DND-41 (cell line): ENCODE measurements at regions not wholly inside any gene's neighbourhood (a gene's known extent, or its start where the extent isn't known, plus 50 kb on each side); places are given as distances from the start of the nearest gene placed in this dataset.
"Not testable (repeated sequence)": the region's sequence is repeated elsewhere in the genome, so short reads cannot be mapped to it uniquely, and the experiment has no call there.

Source experiments
- ATAC-seq: fragments of 200-7000 bp; cut with Tn5 transposase; 3 replicates; pipeline ENCODE4 v1.9.1; 2021; ENCODE audit warnings: low read depth; ENCODE audit not compliant: insufficient read depth
- DNase-seq: peaks from one replicate; pipeline ENCODE4 v3.0.0-alpha.2; 2020
- H2AFZ ChIP-seq: 2 replicates; pipeline ENCODE4 v1.6.0; 2012; ENCODE audit warnings: low read depth, low read length
- H3K27ac ChIP-seq: 2 replicates; pipeline ENCODE4 v1.5.1; 2012; ENCODE audit warnings: low read length, inconsistent platforms
- H3K27me3 ChIP-seq: fragments of 200-600 bp; sonication (generic); 2 replicates; pipeline ENCODE4 v1.6.0; 2012; ENCODE audit warnings: low read length, mild to moderate bottlenecking, inconsistent platforms; ENCODE audit not compliant: insufficient read depth, poor library complexity
- H3K36me3 ChIP-seq: 2 replicates; pipeline ENCODE4 v1.5.1; 2012; ENCODE audit warnings: low read length, inconsistent platforms; ENCODE audit not compliant: insufficient read depth
- H3K4me1 ChIP-seq: 2 replicates; pipeline ENCODE4 v1.5.1; 2012; ENCODE audit warnings: mild to moderate bottlenecking, low read length; ENCODE audit not compliant: insufficient read depth
- H3K4me2 ChIP-seq: 2 replicates; pipeline ENCODE4 v1.6.0; 2012; ENCODE audit warnings: mild to moderate bottlenecking, moderate library complexity, low read length, inconsistent platforms; ENCODE audit not compliant: insufficient read depth
- H3K4me3 ChIP-seq, 2 experiments: fragments of 200-600 bp in 1 of 2; shearing (Covaris generic) in 1 of 2; 2 replicates each; pipeline ENCODE4 v1.5.1; 2012 to 2016; ENCODE audit warnings: inconsistent platforms in 2 of 2, low read length in 2 of 2, mild to moderate bottlenecking in 2 of 2, low read depth in 1 of 2, moderate library complexity in 1 of 2
- H3K79me2 ChIP-seq: 2 replicates; pipeline ENCODE4 v1.6.0; 2012; ENCODE audit warnings: low read length, inconsistent platforms; ENCODE audit not compliant: insufficient read depth
- H3K9ac ChIP-seq: 2 replicates; pipeline ENCODE4 v1.6.0; 2012; ENCODE audit warnings: low read depth, mild to moderate bottlenecking, inconsistent platforms, low read length, moderate library complexity
- H3K9me3 ChIP-seq: 2 replicates; pipeline ENCODE4 v1.5.1; 2012; ENCODE audit warnings: low read length, moderate library complexity, mild to moderate bottlenecking, inconsistent platforms; ENCODE audit not compliant: insufficient read depth, severe bottlenecking
- H4K20me1 ChIP-seq: 2 replicates; pipeline ENCODE4 v1.6.0; 2012; ENCODE audit warnings: low read length; ENCODE audit not compliant: insufficient read depth
- TF ChIP-seq, protein P1 (sequence below): IDR thresholded peaks from 2 replicates; pipeline ENCODE4 v1.5.1; 2012; ENCODE audit warnings: borderline replicate concordance, low read length, moderate library complexity, mild to moderate bottlenecking; ENCODE audit not compliant: poor library complexity, severe bottlenecking; ENCODE audit errors: extremely low read depth

GRCh38 chr3:75579536-75579935, 84.6 kb upstream of the FRG2C start:
- H3K27ac ChIP-seq, DNase-seq: not testable (repeated sequence)

DNA sequence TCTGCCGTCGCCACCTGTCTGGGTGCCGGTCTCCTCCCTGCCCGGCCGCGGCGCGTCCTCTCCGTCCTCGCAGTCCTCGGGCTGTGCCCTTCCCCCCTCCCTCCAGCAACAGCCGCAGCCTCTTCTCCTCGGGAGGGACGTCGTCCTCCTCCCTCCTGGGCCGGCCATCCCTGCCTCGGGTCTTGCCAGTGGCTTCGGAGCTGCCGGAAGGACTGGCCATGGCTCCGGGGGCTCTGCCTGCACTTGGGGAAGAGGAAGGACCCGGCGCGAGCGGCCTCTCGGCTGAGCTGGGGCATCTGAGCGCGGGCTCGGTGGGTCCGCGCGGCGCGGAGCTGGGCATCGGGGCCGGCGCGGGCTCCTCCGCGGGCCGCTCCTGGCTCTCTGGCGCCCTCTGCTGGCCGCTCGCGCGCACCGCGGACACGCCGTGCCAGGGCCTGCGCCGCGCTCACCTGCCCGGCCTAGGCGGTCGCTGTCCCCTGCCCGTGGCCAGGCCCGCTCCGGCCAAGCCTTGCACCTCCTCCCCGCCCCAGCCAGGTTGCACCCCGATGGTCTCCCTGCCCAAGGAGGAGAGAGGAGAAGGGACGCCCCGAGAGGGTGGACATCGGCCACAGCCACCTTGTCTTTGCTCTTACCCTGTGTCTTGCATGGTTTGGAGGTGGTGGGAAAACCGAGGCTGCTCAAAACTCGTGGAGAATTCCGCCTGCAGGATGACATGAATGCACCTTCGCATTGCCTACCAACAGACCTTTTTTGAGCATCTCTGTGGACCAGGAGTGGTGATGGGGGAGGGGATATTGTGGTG, 83.9 kb upstream of the FRG2C start:
- not testable (repeated sequence) for DNase-seq, H3K36me3 ChIP-seq, H3K4me1 ChIP-seq, H2AFZ ChIP-seq, H3K4me3 ChIP-seq, ATAC-seq, H3K27me3 ChIP-seq, H3K27ac ChIP-seq, H3K4me2 ChIP-seq, H3K9ac ChIP-seq, H3K79me2 ChIP-seq, H4K20me1 ChIP-seq, H3K9me3 ChIP-seq
- TF ChIP-seq, protein P1, sequence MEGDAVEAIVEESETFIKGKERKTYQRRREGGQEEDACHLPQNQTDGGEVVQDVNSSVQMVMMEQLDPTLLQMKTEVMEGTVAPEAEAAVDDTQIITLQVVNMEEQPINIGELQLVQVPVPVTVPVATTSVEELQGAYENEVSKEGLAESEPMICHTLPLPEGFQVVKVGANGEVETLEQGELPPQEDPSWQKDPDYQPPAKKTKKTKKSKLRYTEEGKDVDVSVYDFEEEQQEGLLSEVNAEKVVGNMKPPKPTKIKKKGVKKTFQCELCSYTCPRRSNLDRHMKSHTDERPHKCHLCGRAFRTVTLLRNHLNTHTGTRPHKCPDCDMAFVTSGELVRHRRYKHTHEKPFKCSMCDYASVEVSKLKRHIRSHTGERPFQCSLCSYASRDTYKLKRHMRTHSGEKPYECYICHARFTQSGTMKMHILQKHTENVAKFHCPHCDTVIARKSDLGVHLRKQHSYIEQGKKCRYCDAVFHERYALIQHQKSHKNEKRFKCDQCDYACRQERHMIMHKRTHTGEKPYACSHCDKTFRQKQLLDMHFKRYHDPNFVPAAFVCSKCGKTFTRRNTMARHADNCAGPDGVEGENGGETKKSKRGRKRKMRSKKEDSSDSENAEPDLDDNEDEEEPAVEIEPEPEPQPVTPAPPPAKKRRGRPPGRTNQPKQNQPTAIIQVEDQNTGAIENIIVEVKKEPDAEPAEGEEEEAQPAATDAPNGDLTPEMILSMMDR: peak; percentile 14

More at GRCh38 chr3:75579536-75579935, 84.6 kb upstream of the FRG2C start:
- H3K9ac ChIP-seq, H3K27me3 ChIP-seq, H3K4me3 ChIP-seq, H3K36me3 ChIP-seq, H4K20me1 ChIP-seq, H3K9me3 ChIP-seq, ATAC-seq, H3K4me2 ChIP-seq, H3K4me1 ChIP-seq, H2AFZ ChIP-seq, H3K79me2 ChIP-seq: not testable (repeated sequence)

- not testable (repeated sequence) for H3K4me2 ChIP-seq, H3K4me3 ChIP-seq, H3K4me1 ChIP-seq, H4K20me1 ChIP-seq, H2AFZ ChIP-seq, H3K9ac ChIP-seq, H3K9me3 ChIP-seq, H3K36me3 ChIP-seq, H3K79me2 ChIP-seq, H3K27ac ChIP-seq, ATAC-seq, H3K27me3 ChIP-seq, DNase-seq
Observed at GRCh38 chr3:75582536-75582935, 81.6 kb upstream of the FRG2C start.

GRCh38 chr3:75583116-75583515, 81.0 kb upstream of the FRG2C start:
- H3K27me3 ChIP-seq, H3K4me3 ChIP-seq, H3K27ac ChIP-seq, H4K20me1 ChIP-seq, ATAC-seq, H3K79me2 ChIP-seq, H3K9ac ChIP-seq, H2AFZ ChIP-seq, H3K4me1 ChIP-seq, DNase-seq, H3K36me3 ChIP-seq, H3K9me3 ChIP-seq, H3K4me2 ChIP-seq: not testable (repeated sequence)

DNA sequence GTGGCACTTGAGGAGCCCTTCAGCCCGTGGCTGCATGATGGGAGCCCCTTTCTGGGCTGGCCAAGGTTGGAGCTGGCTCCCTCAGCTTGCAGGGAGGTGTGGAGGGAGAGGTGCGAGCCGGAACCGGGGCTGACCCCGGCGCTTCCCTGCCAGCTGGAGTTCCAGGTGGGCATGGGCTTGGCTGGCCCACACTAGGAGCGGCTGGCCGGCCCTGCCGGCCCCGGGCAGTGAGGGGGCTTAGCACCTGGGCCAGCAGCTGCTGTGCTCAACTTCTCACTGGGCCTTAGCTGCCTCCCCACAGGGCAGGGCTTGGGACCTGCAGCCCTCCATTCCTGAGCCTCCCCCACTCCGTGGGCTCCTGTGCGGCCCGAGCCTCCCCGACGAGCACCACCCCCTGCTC, 76.4 kb upstream of the FRG2C start:
- not testable (repeated sequence) for ATAC-seq

GRCh38 chr3:75590382-75590781, 73.7 kb upstream of the FRG2C start:
- not testable (repeated sequence) for H3K27ac ChIP-seq, H3K27me3 ChIP-seq, H3K36me3 ChIP-seq, H4K20me1 ChIP-seq, DNase-seq, H3K79me2 ChIP-seq, H3K4me2 ChIP-seq, H3K9ac ChIP-seq, H3K9me3 ChIP-seq, H3K4me3 ChIP-seq, ATAC-seq, H2AFZ ChIP-seq, H3K4me1 ChIP-seq

More for the DNA sequence above, 76.4 kb upstream of the FRG2C start:
- DNase-seq, H3K36me3 ChIP-seq, H3K79me2 ChIP-seq, H3K4me3 ChIP-seq, H3K27me3 ChIP-seq, H3K4me2 ChIP-seq, H3K27ac ChIP-seq, H3K9ac ChIP-seq, H3K4me1 ChIP-seq, H4K20me1 ChIP-seq, H3K9me3 ChIP-seq, H2AFZ ChIP-seq: not testable (repeated sequence)
